ENCODE measurements at regions not wholly inside any gene's neighbourhood (a gene's known extent, or its start where the extent isn't known, plus 50 kb on each side); places are given as distances from the start of the nearest gene placed in this dataset.

DNA sequence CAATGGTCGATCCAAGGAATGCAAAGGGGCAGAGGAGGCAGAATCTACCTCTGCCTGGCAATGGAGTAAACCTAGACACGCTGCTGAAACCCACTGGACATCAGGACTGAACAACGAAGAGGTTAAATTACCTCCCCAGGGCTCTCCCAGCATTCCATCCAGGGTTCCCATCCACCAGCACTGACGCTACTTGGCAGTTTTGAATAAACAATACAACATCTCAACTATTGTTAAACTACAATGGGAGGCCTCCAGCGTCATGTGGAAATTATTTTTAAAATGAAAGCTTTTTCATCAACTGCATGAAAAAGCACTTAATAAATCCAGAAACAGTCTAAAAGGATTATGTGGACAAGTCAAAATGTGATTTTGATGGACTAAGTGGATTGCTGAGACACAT lies 96.8 kb upstream of the NHSL1 start:
- Mint-ChIP-seq H3K4me1 (peaks cover 23% of the 10 kb centered on the region), H3K9me3 (no peaks in the 10 kb centered on the region), H3K4me3 (no peak overlapping the region), H3K27me3 (ENCODE audit: low read depth) (peaks cover 3% of the 10 kb centered on the region), H3K27ac (no peak overlapping the region), H3K36me3 (ENCODE audit: low read depth) (no peaks in the 10 kb centered on the region)
- TF ChIP-seq, protein P1, sequence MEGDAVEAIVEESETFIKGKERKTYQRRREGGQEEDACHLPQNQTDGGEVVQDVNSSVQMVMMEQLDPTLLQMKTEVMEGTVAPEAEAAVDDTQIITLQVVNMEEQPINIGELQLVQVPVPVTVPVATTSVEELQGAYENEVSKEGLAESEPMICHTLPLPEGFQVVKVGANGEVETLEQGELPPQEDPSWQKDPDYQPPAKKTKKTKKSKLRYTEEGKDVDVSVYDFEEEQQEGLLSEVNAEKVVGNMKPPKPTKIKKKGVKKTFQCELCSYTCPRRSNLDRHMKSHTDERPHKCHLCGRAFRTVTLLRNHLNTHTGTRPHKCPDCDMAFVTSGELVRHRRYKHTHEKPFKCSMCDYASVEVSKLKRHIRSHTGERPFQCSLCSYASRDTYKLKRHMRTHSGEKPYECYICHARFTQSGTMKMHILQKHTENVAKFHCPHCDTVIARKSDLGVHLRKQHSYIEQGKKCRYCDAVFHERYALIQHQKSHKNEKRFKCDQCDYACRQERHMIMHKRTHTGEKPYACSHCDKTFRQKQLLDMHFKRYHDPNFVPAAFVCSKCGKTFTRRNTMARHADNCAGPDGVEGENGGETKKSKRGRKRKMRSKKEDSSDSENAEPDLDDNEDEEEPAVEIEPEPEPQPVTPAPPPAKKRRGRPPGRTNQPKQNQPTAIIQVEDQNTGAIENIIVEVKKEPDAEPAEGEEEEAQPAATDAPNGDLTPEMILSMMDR (IDR thresholded peaks at IDR 0.05; ENCODE audit: unreplicated experiment in 3 of 3): no peak

DNA sequence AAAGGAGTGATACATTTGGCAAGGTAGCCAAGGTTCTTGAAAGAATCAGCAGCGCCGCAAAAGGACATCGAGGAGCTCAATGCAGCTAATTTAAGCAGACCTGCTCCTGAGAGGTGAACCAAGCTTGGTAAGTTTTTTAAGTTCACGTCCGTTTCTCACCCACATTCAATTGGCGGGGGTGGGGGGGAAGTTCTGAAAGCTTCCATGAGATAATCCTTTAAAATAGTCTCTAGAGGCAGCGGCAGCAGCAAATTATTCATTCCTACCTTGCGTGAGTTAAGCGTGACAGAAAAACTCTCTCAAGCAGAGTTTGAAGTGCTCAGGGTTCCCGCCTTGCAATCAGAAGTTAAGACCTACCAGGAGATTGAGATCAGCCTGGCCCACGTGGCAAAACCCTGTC lies 97.3 kb upstream of the NHSL1 start:
- Mint-ChIP-seq H3K4me1 (peaks cover 23% of the 10 kb centered on the region), H3K9me3 (no peaks in the 10 kb centered on the region), H3K36me3 (ENCODE audit: low read depth) (no peaks in the 10 kb centered on the region), H3K27ac (no peak overlapping the region), H3K27me3 (ENCODE audit: low read depth) (peaks cover 3% of the 10 kb centered on the region), H3K4me3 (no peak overlapping the region)
- TF ChIP-seq, protein P1 (IDR thresholded peaks at IDR 0.05; ENCODE audit: unreplicated experiment in 3 of 3): no peak

DNA sequence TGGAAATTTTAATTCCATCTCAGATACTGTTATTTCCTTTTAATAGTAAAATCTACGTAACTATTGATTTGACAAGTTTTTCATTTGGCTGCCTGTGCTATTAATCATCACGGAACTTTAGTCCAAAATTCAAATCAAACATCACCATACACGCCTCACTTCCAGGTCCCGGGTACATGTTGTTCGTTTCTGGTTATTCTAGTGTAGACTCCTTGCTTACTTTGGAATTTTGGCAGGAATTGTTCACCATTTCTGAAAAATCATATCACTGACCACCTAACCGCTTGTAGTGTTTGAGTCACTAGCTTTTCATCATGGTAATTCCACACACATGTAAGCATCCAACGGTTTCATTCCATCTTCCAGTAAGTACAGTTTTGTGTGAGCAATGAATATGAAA lies 98.0 kb upstream of the NHSL1 start:
- Mint-ChIP-seq H3K4me1 (peaks cover 23% of the 10 kb centered on the region), H3K9me3 (no peaks in the 10 kb centered on the region), H3K27ac (no peak overlapping the region), H3K36me3 (ENCODE audit: low read depth) (no peaks in the 10 kb centered on the region), H3K27me3 (ENCODE audit: low read depth) (peaks cover 3% of the 10 kb centered on the region), H3K4me3 (no peak overlapping the region)
- TF ChIP-seq, protein P1 (IDR thresholded peaks at IDR 0.05; ENCODE audit: unreplicated experiment in 3 of 3): no peak

DNA sequence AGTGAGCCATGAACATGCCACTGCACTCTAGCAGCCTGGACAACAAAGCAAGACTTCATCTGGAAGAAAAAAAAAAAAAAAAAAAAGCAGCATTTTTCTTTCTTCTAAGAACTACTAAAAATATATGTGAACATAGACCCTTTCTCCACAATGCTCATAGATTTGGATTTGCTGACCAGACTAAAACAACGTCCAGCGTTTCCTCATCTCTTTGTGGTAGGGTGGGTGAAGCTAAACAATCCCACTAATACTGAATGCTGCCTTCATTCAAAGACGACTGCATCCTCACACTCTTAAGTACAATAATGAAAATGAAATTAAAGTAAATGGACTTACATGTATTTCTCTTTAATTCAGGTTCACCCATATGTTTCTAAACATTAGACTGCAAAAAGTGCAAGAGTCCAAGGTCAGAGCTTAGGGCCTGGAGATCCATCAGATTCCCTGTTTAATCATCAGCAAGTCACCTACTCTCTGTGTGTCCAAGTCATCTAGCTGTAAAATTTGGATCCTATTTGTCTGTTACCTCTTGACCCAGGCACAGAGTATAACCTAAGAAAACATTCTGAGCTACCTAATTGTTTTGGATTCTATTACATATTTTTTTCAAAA lies 99.4 kb upstream of the NHSL1 start:
- Mint-ChIP-seq H3K27me3 (ENCODE audit: low read depth) (peaks cover 3% of the 10 kb centered on the region), H3K4me3 (no peak overlapping the region), H3K4me1 (peaks cover 14% of the 10 kb centered on the region), H3K9me3 (no peaks in the 10 kb centered on the region), H3K36me3 (ENCODE audit: low read depth) (no peaks in the 10 kb centered on the region), H3K27ac (no peak overlapping the region)
- TF ChIP-seq, protein P1 (IDR thresholded peaks at IDR 0.05; ENCODE audit: unreplicated experiment in 3 of 3): no peak

DNA sequence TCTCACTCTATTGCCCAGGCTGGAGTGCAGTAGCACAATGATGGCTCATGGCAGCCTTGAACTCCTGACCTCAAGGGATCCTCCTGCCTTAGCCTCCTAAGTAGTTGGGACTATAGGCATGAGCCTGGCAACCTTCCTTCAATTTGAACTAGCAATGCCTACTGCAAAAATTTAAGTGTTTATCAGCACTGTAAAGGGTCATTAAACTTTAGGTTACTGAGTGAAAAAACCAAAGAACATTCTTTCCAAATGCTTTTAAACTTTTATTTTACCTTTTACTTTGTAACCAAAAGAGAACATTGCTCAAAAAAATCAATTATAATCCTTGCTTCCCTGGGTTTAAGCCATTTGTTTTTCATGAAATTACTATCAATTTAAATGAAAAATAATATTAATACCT lies 101.0 kb upstream of the NHSL1 start:
- Mint-ChIP-seq H3K27ac (no peak overlapping the region), H3K9me3 (no peaks in the 10 kb centered on the region), H3K27me3 (ENCODE audit: low read depth) (peaks cover 3% of the 10 kb centered on the region), H3K4me1 (no peaks in the 10 kb centered on the region), H3K4me3 (no peak overlapping the region), H3K36me3 (ENCODE audit: low read depth) (no peaks in the 10 kb centered on the region)
- TF ChIP-seq, protein P1 (IDR thresholded peaks at IDR 0.05; ENCODE audit: unreplicated experiment in 3 of 3): no peak

DNA sequence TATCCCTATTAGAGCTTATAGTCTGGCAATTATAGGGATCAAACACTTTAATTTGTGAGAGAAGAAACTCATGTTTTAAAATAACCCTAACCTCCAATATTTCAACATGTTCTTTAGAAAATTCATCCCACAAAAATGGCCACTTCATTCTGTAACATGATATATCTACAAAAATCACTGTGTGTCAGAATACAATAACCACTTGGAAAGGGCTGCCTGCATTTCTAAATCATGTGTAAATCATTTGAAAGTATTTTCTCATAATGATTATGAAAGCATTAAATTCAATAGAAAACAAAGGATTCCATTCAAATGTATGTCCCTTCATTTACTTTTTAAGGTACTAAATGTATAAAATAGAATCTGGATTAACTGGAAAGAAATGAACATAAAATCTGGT lies 101.4 kb upstream of the NHSL1 start:
- TF ChIP-seq, protein P1 (IDR thresholded peaks at IDR 0.05; ENCODE audit: unreplicated experiment in 3 of 3): no peak
- H3K4me1 Mint-ChIP-seq: no peaks in the 10 kb centered on the region
- no peaks in the 10 kb centered on the region for H3K36me3 Mint-ChIP-seq (ENCODE audit: low read depth)
- peaks cover 2% of the 10 kb centered on the region for H3K27me3 Mint-ChIP-seq (ENCODE audit: low read depth)
- H3K4me3 Mint-ChIP-seq: no peak overlapping the region
- H3K9me3 Mint-ChIP-seq: no peaks in the 10 kb centered on the region
- no peak overlapping the region for H3K27ac Mint-ChIP-seq

All from nephron (organoid).